ENCODE measurements at regions not wholly inside any gene's neighbourhood (a gene's known extent, or its start where the extent isn't known, plus 50 kb on each side); places are given as distances from the start of the nearest gene placed in this dataset.

DNA sequence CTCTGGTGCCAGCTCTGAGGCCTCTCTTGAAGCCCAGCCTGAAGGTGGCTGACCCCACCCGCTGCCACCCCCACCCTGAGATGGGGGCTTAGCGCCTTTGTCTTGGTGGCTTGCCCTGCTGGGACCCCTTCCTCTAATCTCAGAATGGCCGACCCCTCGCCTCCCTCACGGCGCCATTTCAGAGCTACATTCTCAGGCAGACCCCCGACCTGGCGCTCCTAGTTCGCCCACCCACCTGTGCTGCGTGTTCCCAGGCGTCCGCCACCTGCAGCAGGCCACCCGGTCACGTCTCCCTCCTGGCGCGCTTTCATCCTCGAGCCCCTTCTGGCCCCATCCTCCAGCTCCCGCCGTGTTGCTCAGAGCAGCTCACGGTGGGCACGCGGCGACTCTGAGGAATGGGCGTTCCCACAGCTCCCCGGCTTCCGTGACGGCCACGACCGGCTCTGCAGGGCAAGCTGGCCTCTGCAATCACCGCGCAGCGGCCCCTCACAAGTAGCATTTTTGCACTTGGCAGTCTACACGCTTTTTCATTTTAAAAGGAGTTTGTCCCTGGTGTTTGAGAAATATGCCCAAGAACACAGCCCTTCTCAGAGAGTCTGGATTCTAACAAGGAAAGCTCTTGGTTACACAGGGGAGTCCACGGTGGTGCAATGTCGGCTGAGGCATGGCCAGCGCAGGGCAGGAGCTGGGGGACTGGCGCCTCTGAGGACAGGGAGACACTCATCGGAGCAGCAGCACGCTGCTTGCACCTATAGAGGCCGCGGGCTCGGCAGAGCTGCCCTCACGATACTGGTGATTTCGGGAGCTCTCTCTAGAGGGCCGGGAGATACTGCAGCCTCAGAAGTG is 105.7 kb upstream of the C14orf180 start:
- Mint-ChIP-seq H3K9me3 (ENCODE audit: low read depth) (no peaks in the 10 kb centered on the region), H3K4me1 (ENCODE audit: low read depth) (no peaks in the 10 kb centered on the region), H3K36me3 (ENCODE audit: low read depth) (no peaks in the 10 kb centered on the region), H3K27me3 (ENCODE audit: low read depth) (peaks cover 10% of the 10 kb centered on the region), H3K4me3 (ENCODE audit: unreplicated experiment) (no peak overlapping the region), H3K27ac (ENCODE audit: unreplicated experiment) (no peak overlapping the region)
- TF ChIP-seq, protein P1, sequence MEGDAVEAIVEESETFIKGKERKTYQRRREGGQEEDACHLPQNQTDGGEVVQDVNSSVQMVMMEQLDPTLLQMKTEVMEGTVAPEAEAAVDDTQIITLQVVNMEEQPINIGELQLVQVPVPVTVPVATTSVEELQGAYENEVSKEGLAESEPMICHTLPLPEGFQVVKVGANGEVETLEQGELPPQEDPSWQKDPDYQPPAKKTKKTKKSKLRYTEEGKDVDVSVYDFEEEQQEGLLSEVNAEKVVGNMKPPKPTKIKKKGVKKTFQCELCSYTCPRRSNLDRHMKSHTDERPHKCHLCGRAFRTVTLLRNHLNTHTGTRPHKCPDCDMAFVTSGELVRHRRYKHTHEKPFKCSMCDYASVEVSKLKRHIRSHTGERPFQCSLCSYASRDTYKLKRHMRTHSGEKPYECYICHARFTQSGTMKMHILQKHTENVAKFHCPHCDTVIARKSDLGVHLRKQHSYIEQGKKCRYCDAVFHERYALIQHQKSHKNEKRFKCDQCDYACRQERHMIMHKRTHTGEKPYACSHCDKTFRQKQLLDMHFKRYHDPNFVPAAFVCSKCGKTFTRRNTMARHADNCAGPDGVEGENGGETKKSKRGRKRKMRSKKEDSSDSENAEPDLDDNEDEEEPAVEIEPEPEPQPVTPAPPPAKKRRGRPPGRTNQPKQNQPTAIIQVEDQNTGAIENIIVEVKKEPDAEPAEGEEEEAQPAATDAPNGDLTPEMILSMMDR (IDR thresholded peaks at IDR 0.05) = no peak
- DNase-seq (ENCODE audit: low spot score) = no peak

- Mint-ChIP-seq H3K36me3 (ENCODE audit: low read depth) (no peaks in the 10 kb centered on the region), H3K9me3 (ENCODE audit: low read depth) (no peaks in the 10 kb centered on the region), H3K4me3 (ENCODE audit: unreplicated experiment) (no peak overlapping the region), H3K27ac (ENCODE audit: unreplicated experiment) (no peak overlapping the region), H3K27me3 (ENCODE audit: low read depth) (peaks cover 9% of the 10 kb centered on the region), H3K4me1 (ENCODE audit: low read depth) (no peaks in the 10 kb centered on the region)
- DNase-seq (ENCODE audit: low spot score) = no peak
- TF ChIP-seq, protein P1 (IDR thresholded peaks at IDR 0.05) = no peak
Observed at GRCh38 chr14:104474495-104475213, 104.9 kb upstream of the C14orf180 start.

DNA sequence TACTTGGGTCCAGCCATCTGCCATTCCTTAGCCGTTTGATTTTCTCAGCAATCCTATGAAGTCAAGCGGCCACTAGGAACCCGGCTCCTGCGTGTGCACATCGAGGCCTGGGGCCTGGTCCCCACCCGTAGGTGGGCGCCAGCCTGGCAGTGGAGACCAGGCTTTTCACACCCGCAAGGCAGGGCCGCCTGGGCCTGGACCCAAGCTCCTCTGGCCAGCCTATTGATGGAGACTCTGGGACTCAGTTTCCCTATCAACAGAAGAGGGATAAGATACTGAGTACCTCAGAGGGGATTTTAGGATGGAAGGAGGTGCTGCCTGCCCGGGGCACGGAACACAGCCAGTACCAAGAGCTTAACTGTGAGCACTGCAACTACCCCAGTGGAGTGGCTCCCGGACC is 104.3 kb upstream of the C14orf180 start:
- no peaks in the 10 kb centered on the region for H3K4me1 Mint-ChIP-seq (ENCODE audit: low read depth)
- no peaks in the 10 kb centered on the region for H3K9me3 Mint-ChIP-seq (ENCODE audit: low read depth)
- H3K27ac Mint-ChIP-seq (ENCODE audit: unreplicated experiment) = no peak overlapping the region
- TF ChIP-seq, protein P1 (IDR thresholded peaks at IDR 0.05) = no peak
- H3K36me3 Mint-ChIP-seq (ENCODE audit: low read depth) = no peaks in the 10 kb centered on the region
- no peak overlapping the region for H3K4me3 Mint-ChIP-seq (ENCODE audit: unreplicated experiment)
- peaks cover 10% of the 10 kb centered on the region for H3K27me3 Mint-ChIP-seq (ENCODE audit: low read depth)
- DNase-seq (ENCODE audit: low spot score) = no peak

DNA sequence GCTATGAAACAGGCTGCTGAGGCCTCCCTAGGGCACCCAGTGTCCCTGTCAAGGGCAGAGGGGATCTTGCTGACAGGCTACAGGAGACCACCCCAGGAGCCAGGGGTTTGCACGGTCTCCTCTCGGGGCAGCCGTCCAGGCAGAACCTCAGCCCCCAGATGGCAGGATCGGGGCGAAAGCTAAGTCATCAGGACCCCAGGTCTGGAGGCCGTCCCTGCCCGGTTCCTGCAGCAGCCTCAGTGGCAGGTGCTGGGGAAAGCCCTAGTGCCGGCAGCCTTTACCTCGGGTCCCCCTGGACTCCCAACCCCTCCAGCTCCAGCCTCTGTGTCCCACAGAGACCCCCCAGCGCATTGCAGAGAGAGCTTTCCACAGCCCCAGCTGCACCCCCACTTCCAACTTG is 103.8 kb upstream of the C14orf180 start:
- Mint-ChIP-seq H3K36me3 (ENCODE audit: low read depth) (no peaks in the 10 kb centered on the region), H3K4me3 (ENCODE audit: unreplicated experiment) (no peak overlapping the region), H3K27ac (ENCODE audit: unreplicated experiment) (no peak overlapping the region), H3K4me1 (ENCODE audit: low read depth) (no peaks in the 10 kb centered on the region), H3K9me3 (ENCODE audit: low read depth) (no peaks in the 10 kb centered on the region), H3K27me3 (ENCODE audit: low read depth) (peaks cover 9% of the 10 kb centered on the region)
- TF ChIP-seq, protein P1 (IDR thresholded peaks at IDR 0.05) = no peak
- DNase-seq (ENCODE audit: low spot score) = no peak

GRCh38 chr14:104476437-104476836 is 103.1 kb upstream of the C14orf180 start:
- H3K4me1 Mint-ChIP-seq (ENCODE audit: low read depth) = no peaks in the 10 kb centered on the region
- no peak for DNase-seq (ENCODE audit: low spot score)
- H3K9me3 Mint-ChIP-seq (ENCODE audit: low read depth) = no peaks in the 10 kb centered on the region
- H3K4me3 Mint-ChIP-seq (ENCODE audit: unreplicated experiment) = no peak overlapping the region
- no peak overlapping the region for H3K27ac Mint-ChIP-seq (ENCODE audit: unreplicated experiment)
- TF ChIP-seq, protein P1 (IDR thresholded peaks at IDR 0.05) = no peak
- no peaks in the 10 kb centered on the region for H3K36me3 Mint-ChIP-seq (ENCODE audit: low read depth)
- peaks cover 8% of the 10 kb centered on the region for H3K27me3 Mint-ChIP-seq (ENCODE audit: low read depth)

Measured in chondrocyte (in vitro differentiated cells).